ENCODE measurements at regions not wholly inside any gene's neighbourhood (a gene's known extent, or its start where the extent isn't known, plus 50 kb on each side); places are given as distances from the start of the nearest gene placed in this dataset.

DNA sequence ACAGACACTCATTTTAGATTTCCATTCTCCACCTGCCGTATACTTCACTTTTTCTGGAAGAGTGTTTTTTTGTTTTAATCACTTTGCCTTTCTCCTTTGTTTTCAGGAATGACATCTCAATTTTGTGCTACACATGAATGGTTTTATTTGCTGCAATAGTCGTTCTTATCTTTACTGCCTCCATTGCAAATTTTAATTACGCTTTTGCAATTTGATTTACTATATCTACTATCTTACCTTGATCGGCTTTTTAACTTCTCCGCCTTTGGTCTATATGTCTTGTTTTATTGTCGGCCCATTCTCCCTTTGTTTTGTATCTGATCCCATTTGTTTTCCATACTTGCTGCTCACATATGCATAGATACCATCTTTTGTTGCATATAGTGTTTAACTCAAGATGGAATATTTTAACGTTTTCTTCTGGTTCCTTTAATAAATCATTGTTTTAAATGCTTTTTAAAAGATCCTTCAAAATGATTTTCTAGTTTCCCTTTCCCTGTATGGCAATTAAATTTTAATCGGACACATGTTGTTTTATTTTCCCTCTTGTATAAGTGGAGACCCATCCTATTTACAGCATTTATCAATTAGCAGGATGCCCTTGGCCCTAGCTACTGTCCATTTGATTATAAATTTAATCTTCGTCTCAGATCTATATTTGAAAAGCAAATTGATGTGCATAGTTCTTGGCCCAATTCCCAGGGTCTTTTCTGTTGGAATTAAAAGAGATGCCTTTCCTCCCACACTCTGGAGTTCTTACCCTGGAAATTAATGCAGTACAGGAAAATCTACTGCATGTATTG, 97.2 kb upstream of the CNTN4 start:
- Histone ChIP-seq H3K4me3 (no peak overlapping the region), H3K9me3 (no peaks in the 10 kb centered on the region), H3K36me3 (no peaks in the 10 kb centered on the region), H3K4me1 (no peaks in the 10 kb centered on the region), H3K27ac (no peak overlapping the region), H3K27me3 (no peaks in the 10 kb centered on the region)
- FAIRE-seq (no peak), ATAC-seq (no peak), DNase-seq (no peak)
- WGBS, 2 donors = 66 to 73% methylated on average over 9 of the region's 9 CpGs
- TF ChIP-seq, protein P1, sequence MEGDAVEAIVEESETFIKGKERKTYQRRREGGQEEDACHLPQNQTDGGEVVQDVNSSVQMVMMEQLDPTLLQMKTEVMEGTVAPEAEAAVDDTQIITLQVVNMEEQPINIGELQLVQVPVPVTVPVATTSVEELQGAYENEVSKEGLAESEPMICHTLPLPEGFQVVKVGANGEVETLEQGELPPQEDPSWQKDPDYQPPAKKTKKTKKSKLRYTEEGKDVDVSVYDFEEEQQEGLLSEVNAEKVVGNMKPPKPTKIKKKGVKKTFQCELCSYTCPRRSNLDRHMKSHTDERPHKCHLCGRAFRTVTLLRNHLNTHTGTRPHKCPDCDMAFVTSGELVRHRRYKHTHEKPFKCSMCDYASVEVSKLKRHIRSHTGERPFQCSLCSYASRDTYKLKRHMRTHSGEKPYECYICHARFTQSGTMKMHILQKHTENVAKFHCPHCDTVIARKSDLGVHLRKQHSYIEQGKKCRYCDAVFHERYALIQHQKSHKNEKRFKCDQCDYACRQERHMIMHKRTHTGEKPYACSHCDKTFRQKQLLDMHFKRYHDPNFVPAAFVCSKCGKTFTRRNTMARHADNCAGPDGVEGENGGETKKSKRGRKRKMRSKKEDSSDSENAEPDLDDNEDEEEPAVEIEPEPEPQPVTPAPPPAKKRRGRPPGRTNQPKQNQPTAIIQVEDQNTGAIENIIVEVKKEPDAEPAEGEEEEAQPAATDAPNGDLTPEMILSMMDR (IDR thresholded peaks at IDR 0.05) = no peak
- intact Hi-C loops (cut with DNase I) = no loop called here

DNA sequence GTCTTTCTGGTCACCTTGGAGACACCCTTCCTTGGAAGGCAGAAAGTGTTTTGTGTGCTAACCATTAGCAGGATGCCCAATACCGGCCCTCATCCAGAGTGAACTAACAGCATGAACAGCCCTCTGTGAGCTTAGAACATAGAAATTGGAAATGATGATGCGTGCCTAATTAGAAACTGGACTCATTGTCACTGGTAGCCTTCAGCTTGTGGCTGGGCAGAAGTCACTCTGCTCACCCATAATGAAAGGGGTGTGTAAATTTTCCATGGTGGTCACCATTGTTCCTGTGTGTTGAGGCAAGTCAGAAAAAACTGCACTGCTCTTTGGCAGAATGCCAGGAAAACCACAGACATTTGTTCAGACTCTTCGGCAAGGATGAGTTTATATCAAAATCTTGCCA, 74.7 kb upstream of the CNTN4 start:
- FAIRE-seq = no peak
- intact Hi-C loops (cut with DNase I) = no loop called here
- TF ChIP-seq, protein P1 (IDR thresholded peaks at IDR 0.05) = no peak

DNA sequence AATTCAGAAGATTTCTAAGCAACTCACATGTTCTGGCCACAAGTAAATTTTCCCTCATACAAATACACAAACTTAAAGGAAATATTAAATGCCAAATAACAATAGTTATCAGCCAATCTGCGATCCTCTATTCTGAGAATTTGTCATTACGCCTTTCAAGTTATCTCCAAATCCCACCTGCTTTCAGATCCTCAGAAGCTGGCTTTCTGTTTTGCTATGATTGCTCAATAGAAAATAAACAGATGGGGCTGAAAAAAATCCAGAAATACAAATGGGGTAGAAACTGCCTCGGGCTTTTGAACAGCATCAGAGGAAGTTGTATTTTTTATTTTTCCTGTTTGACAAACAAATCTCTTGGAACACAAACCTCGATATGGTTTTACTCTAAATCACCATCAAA, 74.0 kb upstream of the CNTN4 start:
- Histone ChIP-seq H3K4me1 (no peaks in the 10 kb centered on the region), H3K9me3 (no peaks in the 10 kb centered on the region), H3K4me3 (no peak overlapping the region), H3K36me3 (no peaks in the 10 kb centered on the region), H3K27ac (no peak overlapping the region), H3K27me3 (no peaks in the 10 kb centered on the region)
- FAIRE-seq (no peak), ATAC-seq (no peak), DNase-seq (no peak)
- 49 to 55% methylated on average over 4 of the region's 4 CpGs for WGBS, 2 donors
- intact Hi-C loops (cut with DNase I) = no loop called here
- TF ChIP-seq, protein P1 (IDR thresholded peaks at IDR 0.05) = no peak

More for the DNA sequence above, 74.7 kb upstream of the CNTN4 start:
- ATAC-seq (no peak), DNase-seq (no peak)
- H3K4me1 ChIP-seq = no peaks in the 10 kb centered on the region
- no peaks in the 10 kb centered on the region for H3K36me3 ChIP-seq
- no peak overlapping the region for H3K27ac ChIP-seq
- no peak overlapping the region for H3K4me3 ChIP-seq
- no peaks in the 10 kb centered on the region for H3K9me3 ChIP-seq
- no peaks in the 10 kb centered on the region for H3K27me3 ChIP-seq
- WGBS, 2 donors = 68 to 81% methylated on average over 3 of the region's 3 CpGs

DNA sequence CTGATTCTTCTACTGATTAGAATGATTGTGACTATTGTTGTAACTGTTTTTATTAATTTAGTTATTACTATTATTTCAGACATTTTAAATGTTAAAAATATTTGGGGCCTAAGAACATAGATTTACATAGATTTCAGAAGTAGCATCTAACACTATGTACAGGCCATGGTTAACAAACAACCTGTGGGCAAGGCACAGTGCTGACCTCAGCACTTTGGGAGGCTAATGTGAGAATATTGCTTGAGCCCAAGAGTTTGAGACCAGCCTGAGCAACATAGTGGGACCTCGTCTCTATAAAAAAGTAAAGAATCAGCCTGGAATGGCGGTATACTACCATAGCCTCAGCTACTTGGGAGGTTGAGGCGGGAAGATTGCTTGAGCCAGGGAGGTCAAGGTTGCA, 69.1 kb upstream of the CNTN4 start:
- no peak for ATAC-seq
- H3K27me3 ChIP-seq = no peaks in the 10 kb centered on the region

DNA sequence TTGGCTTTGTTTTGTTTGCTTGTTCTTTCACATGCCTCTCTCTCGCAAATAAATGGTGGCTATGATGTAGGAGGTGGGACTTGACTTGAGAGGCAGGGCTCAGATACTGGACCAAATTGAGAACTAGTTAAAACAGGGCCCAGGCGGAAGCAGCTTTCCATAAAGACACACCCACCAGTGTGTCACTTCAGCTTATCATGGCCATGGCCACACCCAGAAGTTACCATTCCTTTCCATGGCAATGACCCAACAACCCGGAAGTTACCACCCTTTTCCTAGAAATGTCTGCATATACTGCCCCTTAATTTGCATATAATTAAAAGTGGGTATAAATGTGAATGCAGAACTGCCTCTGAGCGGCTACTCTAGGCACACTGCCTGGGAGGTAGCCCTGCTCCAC, 62.6 kb upstream of the CNTN4 start:
- Histone ChIP-seq H3K4me3 (no peak overlapping the region), H3K36me3 (no peaks in the 10 kb centered on the region), H3K4me1 (no peaks in the 10 kb centered on the region), H3K9me3 (no peaks in the 10 kb centered on the region), H3K27me3 (no peaks in the 10 kb centered on the region), H3K27ac (no peak overlapping the region)
- FAIRE-seq (no peak), DNase-seq (no peak), ATAC-seq (no peak)
- TF ChIP-seq, protein P1 (IDR thresholded peaks at IDR 0.05) = no peak
- intact Hi-C loops (cut with DNase I) = no loop called here
- WGBS, 2 donors = 64 to 73% methylated on average over 4 of the region's 4 CpGs

More for the DNA sequence above, 69.1 kb upstream of the CNTN4 start:
- Histone ChIP-seq H3K36me3 (no peaks in the 10 kb centered on the region), H3K9me3 (no peaks in the 10 kb centered on the region), H3K27ac (no peak overlapping the region), H3K4me3 (no peak overlapping the region), H3K4me1 (no peaks in the 10 kb centered on the region)
- TF ChIP-seq, protein P1 (IDR thresholded peaks at IDR 0.05) = no peak
- FAIRE-seq (no peak), DNase-seq (no peak)
- 68 to 82% methylated on average over 3 of the region's 3 CpGs for WGBS, 2 donors
- intact Hi-C loops (cut with DNase I) = no loop called here
